GM10248 (cell line): ENCODE measurements at regions not wholly inside any gene's neighbourhood (a gene's known extent, or its start where the extent isn't known, plus 50 kb on each side); places are given as distances from the start of the nearest gene placed in this dataset.

Experiments
- CTCF ChIA-PET: fragments of 300-600 bp; sonication (Branson Sonifier 250); formaldehyde crosslinking; extraction: SDS; loops from one replicate; lab custom pipeline; 2021; ENCODE audit warnings: antibody characterized with exemption; lab: Yijun Ruan, JAX
- POLR2A ChIA-PET: fragments of 350-650 bp; sonication (Branson Sonifier 250); formaldehyde crosslinking; extraction: SDS; loops from one replicate; lab custom pipeline; 2020; ENCODE audit warnings: antibody characterized with exemption; lab: Yijun Ruan, JAX
- DNase-seq: peaks from one replicate; pipeline ENCODE4 v3.0.0; 2012; ENCODE audit errors: extremely low spot score
- TF ChIP-seq, protein P1 (sequence below): IDR thresholded peaks from 2 replicates; pipeline ENCODE4 v1.5.1; 2012; ENCODE audit warnings: mild to moderate bottlenecking, low read depth; ENCODE audit errors: extremely low read depth, missing control alignments, control extremely low read depth

- CTCF ChIA-PET: no interaction called here
- POLR2A ChIA-PET: no interaction called here
Measured at GRCh38 chr7:153476166-153476565, 576.0 kb upstream of the DPP6 start.

DNA sequence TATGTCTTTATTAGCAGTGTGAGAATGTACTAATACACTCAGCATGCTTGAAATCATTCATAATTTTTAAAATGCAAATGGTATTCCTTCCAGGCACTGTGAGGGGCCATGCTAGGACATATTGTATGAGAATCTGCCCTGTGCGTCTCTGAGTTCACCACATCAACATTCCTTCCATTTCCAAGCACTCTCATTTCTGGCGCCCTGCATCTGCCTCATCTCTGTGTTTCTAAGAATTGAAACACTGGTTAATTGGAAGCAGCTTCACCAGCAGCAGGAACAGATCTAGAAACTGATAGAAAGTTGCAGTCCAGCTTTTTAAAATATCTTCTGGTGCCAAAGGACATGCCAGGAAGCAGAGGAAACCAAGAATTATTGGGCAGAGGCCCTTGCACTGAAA, 555.9 kb upstream of the DPP6 start:
- CTCF ChIA-PET: interaction anchor here (0.8 kb wide), 1 partner anchor 21 kb away, joined by 3 read pairs; no protein-coding TSS in a partner anchor
- no peak for DNase-seq
- POLR2A ChIA-PET: no interaction called here
- TF ChIP-seq, protein P1, sequence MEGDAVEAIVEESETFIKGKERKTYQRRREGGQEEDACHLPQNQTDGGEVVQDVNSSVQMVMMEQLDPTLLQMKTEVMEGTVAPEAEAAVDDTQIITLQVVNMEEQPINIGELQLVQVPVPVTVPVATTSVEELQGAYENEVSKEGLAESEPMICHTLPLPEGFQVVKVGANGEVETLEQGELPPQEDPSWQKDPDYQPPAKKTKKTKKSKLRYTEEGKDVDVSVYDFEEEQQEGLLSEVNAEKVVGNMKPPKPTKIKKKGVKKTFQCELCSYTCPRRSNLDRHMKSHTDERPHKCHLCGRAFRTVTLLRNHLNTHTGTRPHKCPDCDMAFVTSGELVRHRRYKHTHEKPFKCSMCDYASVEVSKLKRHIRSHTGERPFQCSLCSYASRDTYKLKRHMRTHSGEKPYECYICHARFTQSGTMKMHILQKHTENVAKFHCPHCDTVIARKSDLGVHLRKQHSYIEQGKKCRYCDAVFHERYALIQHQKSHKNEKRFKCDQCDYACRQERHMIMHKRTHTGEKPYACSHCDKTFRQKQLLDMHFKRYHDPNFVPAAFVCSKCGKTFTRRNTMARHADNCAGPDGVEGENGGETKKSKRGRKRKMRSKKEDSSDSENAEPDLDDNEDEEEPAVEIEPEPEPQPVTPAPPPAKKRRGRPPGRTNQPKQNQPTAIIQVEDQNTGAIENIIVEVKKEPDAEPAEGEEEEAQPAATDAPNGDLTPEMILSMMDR: no peak

More at GRCh38 chr7:153476166-153476565, 576.0 kb upstream of the DPP6 start:
- TF ChIP-seq, protein P1: no peak
- no peak for DNase-seq

- CTCF ChIA-PET: no interaction called here
- POLR2A ChIA-PET: no interaction called here
- no peak for DNase-seq
- TF ChIP-seq, protein P1: no peak
Measured at GRCh38 chr7:153503093-153503492, 549.1 kb upstream of the DPP6 start.

DNA sequence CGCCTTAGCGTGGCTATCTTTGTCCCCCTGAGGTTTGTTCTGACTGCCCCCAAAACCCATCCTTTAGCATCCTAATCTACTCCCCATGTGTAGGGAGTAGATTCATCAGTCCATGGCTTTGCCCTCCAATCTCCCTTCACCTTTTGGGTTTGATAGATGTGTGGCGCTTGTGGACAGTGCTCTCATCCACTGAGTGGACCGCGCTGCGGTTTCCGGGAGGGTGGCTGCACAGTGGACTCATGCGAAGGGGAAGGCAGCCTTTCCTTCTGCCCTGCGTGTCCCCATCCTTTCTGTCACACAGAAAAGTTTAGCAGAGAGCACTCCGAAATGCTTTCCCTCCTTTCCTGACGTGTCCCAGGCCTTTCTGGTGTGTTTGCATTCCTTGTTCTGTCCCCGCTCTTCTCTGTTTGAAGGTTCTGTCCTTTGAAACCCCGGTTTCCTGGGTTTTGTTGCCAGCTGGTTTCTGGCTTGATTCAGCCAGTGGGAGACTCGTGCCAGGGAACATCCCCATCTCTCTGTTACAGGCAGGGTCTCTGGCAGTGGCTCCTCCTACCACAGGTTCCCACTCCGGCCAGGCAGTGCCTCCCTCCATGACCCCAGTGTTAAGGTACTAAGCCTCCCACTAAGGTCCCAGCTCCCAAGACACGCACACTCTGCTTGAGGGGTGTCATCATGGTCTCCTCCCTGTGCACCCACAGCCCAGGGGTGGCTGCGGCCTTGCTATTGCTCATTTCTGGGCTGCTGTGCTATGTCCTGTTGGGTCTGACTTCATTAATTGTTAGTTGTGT, 547.7 kb upstream of the DPP6 start:
- POLR2A ChIA-PET: no interaction called here
- DNase-seq: no peak
- TF ChIP-seq, protein P1: no peak
- CTCF ChIA-PET: no interaction called here

DNA sequence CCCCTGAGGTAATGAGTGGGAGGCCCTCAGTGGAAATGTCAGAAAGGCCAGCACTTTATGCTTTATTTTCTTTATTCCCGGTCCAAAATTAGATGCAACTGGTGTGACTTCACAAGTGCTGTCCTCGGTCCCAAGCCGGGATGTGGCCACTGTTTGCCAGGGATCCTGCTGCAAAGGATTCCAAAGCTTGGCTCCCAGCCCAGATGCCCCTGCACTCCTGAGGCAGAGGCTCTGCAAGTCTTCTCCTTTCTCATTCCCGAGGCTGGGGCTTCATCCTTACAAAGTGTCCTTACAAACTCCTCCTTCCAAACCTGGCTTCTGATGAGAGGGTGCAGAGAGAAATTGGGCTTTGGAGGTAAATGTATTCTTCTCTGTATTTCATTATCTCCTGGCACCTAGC, 544.3 kb upstream of the DPP6 start:
- DNase-seq: no peak
- CTCF ChIA-PET: interaction anchor here (1.0 kb wide), 1 partner anchor 19 kb away, joined by 3 read pairs; no protein-coding TSS in a partner anchor
- POLR2A ChIA-PET: no interaction called here
- TF ChIP-seq, protein P1: no peak

GRCh38 chr7:153509768-153510167, 542.4 kb upstream of the DPP6 start:
- DNase-seq: no peak
- CTCF ChIA-PET: interaction anchor here (1.3 kb wide), 1 partner anchor 11 kb away, joined by 3 read pairs; no protein-coding TSS in a partner anchor

More at GRCh38 chr7:153509768-153510167, 542.4 kb upstream of the DPP6 start:
- POLR2A ChIA-PET: no interaction called here
- TF ChIP-seq, protein P1: no peak
